ENCODE measurements at regions not wholly inside any gene's neighbourhood (a gene's known extent, or its start where the extent isn't known, plus 50 kb on each side); places are given as distances from the start of the nearest gene placed in this dataset.

GRCh38 chr15:93968773-93969172, 262.6 kb upstream of the MCTP2 start:
- no peak for TF ChIP-seq ZFP3 (CRISPR knock-in tag; IDR thresholded peaks at IDR 0.05)
- TF ChIP-seq ESRRG (CRISPR knock-in tag; IDR thresholded peaks at IDR 0.05): no peak
